Thyroid gland (tissue), 4 donors: ENCODE measurements at regions not wholly inside any gene's neighbourhood (a gene's known extent, or its start where the extent isn't known, plus 50 kb on each side); places are given as distances from the start of the nearest gene placed in this dataset.
A peak's percentile ranks its signal among the peaks of the same experiment; 100 is the strongest.

Source experiments
- DNase-seq, 2 donors: peaks; one replicate each; pipeline ENCODE4 v3.0.0-alpha.2; 2019
- H3K27ac ChIP-seq, 3 donors: fragments of 200-600 bp; sonication (generic); 1 replicate in 2 of 3; 2 replicates in 1 of 3; pipeline ENCODE4 v1.5.1; 2016 to 2019; ENCODE audit warnings: mild to moderate bottlenecking in 1 of 3, moderate library complexity in 1 of 3
- H3K27me3 ChIP-seq: fragments of 200-600 bp; sonication (generic); one replicate; pipeline ENCODE4 v1.5.1; 2019
- H3K36me3 ChIP-seq, 2 donors: fragments of 200-600 bp; sonication (generic); one replicate each; pipeline ENCODE4 v1.5.1; 2016 to 2019
- H3K4me1 ChIP-seq, 2 donors: fragments of 200-600 bp; sonication (generic); one replicate each; pipeline ENCODE4 v1.5.1; 2017 to 2019
- H3K4me3 ChIP-seq, 3 donors: fragments of 200-600 bp; sonication (generic); replicated peaks in 1 of 3; 1 replicate in 2 of 3; 2 replicates in 1 of 3; pipeline ENCODE4 v1.5.1; 2016; ENCODE audit warnings: mild to moderate bottlenecking in 1 of 3
- H3K9me3 ChIP-seq: fragments of 200-600 bp; sonication (generic); one replicate; pipeline ENCODE4 v1.5.1; 2017
- POLR2A ChIP-seq, 2 donors: fragments of 450-650 bp; IDR thresholded peaks; one replicate each; pipeline ENCODE4 v1.6.1; 2017; ENCODE audit warnings: antibody characterized with exemption in 2 of 2, mild to moderate bottlenecking in 2 of 2, moderate library complexity in 1 of 2
- WGBS, 2 donors: methylation state at CpG; one replicate each; pipeline ENCODE4 v1.1.5; 2017; 5-methylcytosine and 5-hydroxymethylcytosine counted together
- intact Hi-C: fragments of 100-400 bp; cut with DNase I; formaldehyde crosslinking; loops from one replicate; pipeline ENCODE4 v1.15.1; 2023
- TF ChIP-seq, protein P1 (sequence below), 6 experiments: fragments of 200-600 bp in 3 of 6; fragments of 450-650 bp in 3 of 6; sonication (generic) in 3 of 6; IDR thresholded peaks; one replicate each; pipeline ENCODE4 v1.5.1; 2016 to 2019; ENCODE audit warnings: antibody characterized with exemption in 6 of 6, mild to moderate bottlenecking in 2 of 6, inconsistent platforms in 1 of 6, moderate library complexity in 1 of 6

- H3K36me3 ChIP-seq = peaks cover 0 to under 1% of the 10 kb centered on the region in 2 donors
- H3K27me3 ChIP-seq = no peaks in the 10 kb centered on the region
- H3K4me1 ChIP-seq = peaks cover 17 to 29% of the 10 kb centered on the region in 2 donors
- H3K27ac ChIP-seq = peak overlapping the region in 2 of 3 donors; percentile 8 to 81
- H3K9me3 ChIP-seq = no peaks in the 10 kb centered on the region
- no peak for DNase-seq
- TF ChIP-seq, protein P1, sequence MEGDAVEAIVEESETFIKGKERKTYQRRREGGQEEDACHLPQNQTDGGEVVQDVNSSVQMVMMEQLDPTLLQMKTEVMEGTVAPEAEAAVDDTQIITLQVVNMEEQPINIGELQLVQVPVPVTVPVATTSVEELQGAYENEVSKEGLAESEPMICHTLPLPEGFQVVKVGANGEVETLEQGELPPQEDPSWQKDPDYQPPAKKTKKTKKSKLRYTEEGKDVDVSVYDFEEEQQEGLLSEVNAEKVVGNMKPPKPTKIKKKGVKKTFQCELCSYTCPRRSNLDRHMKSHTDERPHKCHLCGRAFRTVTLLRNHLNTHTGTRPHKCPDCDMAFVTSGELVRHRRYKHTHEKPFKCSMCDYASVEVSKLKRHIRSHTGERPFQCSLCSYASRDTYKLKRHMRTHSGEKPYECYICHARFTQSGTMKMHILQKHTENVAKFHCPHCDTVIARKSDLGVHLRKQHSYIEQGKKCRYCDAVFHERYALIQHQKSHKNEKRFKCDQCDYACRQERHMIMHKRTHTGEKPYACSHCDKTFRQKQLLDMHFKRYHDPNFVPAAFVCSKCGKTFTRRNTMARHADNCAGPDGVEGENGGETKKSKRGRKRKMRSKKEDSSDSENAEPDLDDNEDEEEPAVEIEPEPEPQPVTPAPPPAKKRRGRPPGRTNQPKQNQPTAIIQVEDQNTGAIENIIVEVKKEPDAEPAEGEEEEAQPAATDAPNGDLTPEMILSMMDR (IDR thresholded peaks at IDR 0.05) = no peak
- no peak for TF ChIP-seq POLR2A (IDR thresholded peaks at IDR 0.05)
- WGBS, 2 donors = 81 to 85% methylated on average over 8 to 9 of the region's 29 CpGs
- H3K4me3 ChIP-seq = no peak overlapping the region
- intact Hi-C loops = no loop called here
These were observed 50.0 kb downstream of the PTPRS start for GRCh38 chr19:5290336-5291262.

DNA sequence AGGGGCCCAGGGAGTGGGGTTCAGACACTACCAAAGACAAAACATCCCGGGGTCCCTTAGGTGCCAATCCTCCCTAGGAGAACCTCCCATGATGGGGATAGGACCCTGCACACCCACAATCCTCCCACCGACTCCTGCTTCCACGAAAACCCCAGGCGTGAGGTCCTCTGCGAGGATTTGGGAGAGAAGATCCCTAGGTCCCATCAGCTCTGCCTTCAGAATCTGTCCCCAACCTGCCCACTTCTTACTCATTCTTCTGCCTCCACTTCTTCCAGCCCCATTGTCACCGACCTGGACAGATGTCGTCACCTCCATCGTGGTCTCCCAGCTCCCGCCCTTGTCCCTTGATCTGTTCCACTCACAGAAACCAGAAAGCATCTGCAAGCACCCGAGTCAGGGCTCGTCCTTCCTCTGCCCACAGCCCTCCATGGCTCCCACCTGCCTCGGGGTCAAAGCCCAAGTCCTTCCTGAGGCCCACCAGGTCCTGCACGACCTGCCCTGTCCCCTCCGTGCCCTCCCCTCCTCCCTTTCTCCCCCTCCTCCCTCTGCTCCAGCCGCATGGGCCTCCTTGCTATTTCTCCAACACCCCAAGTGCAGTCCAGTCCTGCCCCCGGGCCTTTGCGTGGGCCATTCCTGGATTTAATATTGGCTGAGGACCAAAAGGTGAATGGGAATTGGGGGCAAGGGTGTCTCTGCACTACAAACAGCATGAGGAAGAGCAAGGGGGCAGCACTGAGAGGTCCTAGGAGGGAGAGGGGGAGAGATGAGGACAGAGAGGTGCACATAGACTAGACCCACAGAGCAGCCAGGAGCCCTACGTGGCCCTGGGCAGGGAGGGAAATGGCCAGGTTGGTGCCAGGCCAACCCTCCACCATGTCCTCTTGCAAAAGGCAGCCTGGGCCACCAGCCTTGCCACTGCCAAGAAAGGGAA is 51.3 kb downstream of the PTPRS start:
- H3K4me1 ChIP-seq = peaks cover 17 to 29% of the 10 kb centered on the region in 2 donors

GRCh38 chr19:5288347-5288739 is 52.3 kb downstream of the PTPRS start:
- intact Hi-C loops = no loop called here
- no peak overlapping the region for H3K4me3 ChIP-seq

More for the DNA sequence above, 51.3 kb downstream of the PTPRS start:
- TF ChIP-seq POLR2A (IDR thresholded peaks at IDR 0.05) = no peak
- TF ChIP-seq, protein P1 (IDR thresholded peaks at IDR 0.05) = no peak
- intact Hi-C loops = no loop called here
- no peak for DNase-seq
- Histone ChIP-seq H3K36me3 (peaks cover 0 to 11% of the 10 kb centered on the region in 2 donors), H3K27ac (no peak overlapping the region), H3K9me3 (no peaks in the 10 kb centered on the region), H3K4me3 (no peak overlapping the region), H3K27me3 (no peaks in the 10 kb centered on the region)
- WGBS, 2 donors = 80 to 86% methylated on average over 18 of the region's 18 CpGs

GRCh38 chr19:5287066-5287465 is 53.5 kb downstream of the PTPRS start:
- peaks cover 12 to 25% of the 10 kb centered on the region in 2 donors for H3K4me1 ChIP-seq
- no peaks in the 10 kb centered on the region for H3K27me3 ChIP-seq
- peaks cover 0 to 11% of the 10 kb centered on the region in 2 donors for H3K36me3 ChIP-seq
- intact Hi-C loops = no loop called here
- no peak for TF ChIP-seq POLR2A (IDR thresholded peaks at IDR 0.05)
- TF ChIP-seq, protein P1 (IDR thresholded peaks at IDR 0.05) = no peak
- H3K4me3 ChIP-seq = no peak overlapping the region
- no peaks in the 10 kb centered on the region for H3K9me3 ChIP-seq
- no peak for DNase-seq
- 74 to 92% methylated on average over 5 of the region's 5 CpGs for WGBS, 2 donors
- H3K27ac ChIP-seq = no peak overlapping the region

More at GRCh38 chr19:5288347-5288739, 52.3 kb downstream of the PTPRS start:
- Histone ChIP-seq H3K27me3 (no peaks in the 10 kb centered on the region), H3K9me3 (no peaks in the 10 kb centered on the region), H3K36me3 (peaks cover 0 to 11% of the 10 kb centered on the region in 2 donors), H3K27ac (no peak overlapping the region), H3K4me1 (peaks cover 17 to 26% of the 10 kb centered on the region in 2 donors)
- DNase-seq = no peak
- WGBS, 2 donors = 45 to 70% methylated on average over 4 of the region's 4 CpGs
- TF ChIP-seq POLR2A (IDR thresholded peaks at IDR 0.05) = no peak
- TF ChIP-seq, protein P1 (IDR thresholded peaks at IDR 0.05) = no peak
